ENCODE measurements at regions not wholly inside any gene's neighbourhood (a gene's known extent, or its start where the extent isn't known, plus 50 kb on each side); places are given as distances from the start of the nearest gene placed in this dataset.

DNA sequence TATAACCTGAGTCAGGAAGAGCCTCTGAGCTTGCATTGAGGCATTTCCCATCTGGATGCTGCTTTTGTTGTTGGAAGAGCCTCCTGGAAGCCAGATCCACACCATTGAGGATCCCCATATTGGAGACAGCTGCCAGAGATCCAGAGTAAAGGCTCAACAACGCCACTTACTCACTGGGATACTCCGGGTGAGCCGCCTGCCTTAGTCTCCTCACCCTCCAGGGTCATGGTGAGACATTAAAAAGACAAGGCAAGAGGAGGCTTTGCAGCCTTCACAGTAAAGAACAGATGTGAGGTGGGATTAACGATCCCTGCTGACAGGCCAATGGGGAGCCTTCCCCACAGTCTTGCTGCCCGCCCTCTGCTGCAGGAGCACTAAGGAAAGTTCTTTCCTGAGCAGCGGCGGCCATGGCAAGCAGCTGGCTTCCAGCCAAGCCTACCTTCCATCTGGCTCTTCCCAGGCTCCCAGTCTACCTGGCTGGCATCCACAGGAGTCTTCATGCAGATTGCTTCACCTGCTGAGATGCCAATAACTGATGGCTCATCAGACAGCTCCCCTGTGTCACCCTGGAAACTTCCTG, 198.5 kb downstream of the CYLD start:
- Histone ChIP-seq H3K27me3 (ENCODE audit: insufficient read depth, low read length) (peaks cover 3% of the 10 kb centered on the region), H3K9me3 (ENCODE audit: insufficient read depth, low read depth, low read length) (no peaks in the 10 kb centered on the region), H3K4me1 (ENCODE audit: insufficient read depth, low read length) (no peaks in the 10 kb centered on the region), H2AFZ (ENCODE audit: low read depth, low read length) (no peak overlapping the region), H3K9ac (ENCODE audit: low read length) (no peak overlapping the region), H3K79me2 (ENCODE audit: insufficient read depth, low read length) (no peaks in the 10 kb centered on the region), H3K27ac (ENCODE audit: low read depth, low read length) (no peak overlapping the region), H3K4me2 (ENCODE audit: low read length) (no peak overlapping the region), H4K20me1 (ENCODE audit: insufficient read depth, low read length) (no peaks in the 10 kb centered on the region), H3K36me3 (ENCODE audit: insufficient read depth, low read length) (no peaks in the 10 kb centered on the region), H3K4me3 (ENCODE audit: insufficient read depth, low read depth, low read length) (no peak overlapping the region)
- no peak for DNase-seq (ENCODE audit: low read depth)
- Mint-ChIP-seq H3K4me3 (ENCODE audit: unreplicated experiment) (no peak overlapping the region), H3K27ac (ENCODE audit: unreplicated experiment) (no peak overlapping the region), H3K9me3 (ENCODE audit: unreplicated experiment) (peaks cover 2% of the 10 kb centered on the region), H3K36me3 (ENCODE audit: low read depth, unreplicated experiment) (no peaks in the 10 kb centered on the region), H3K4me1 (ENCODE audit: low read depth, unreplicated experiment) (no peaks in the 10 kb centered on the region), H3K27me3 (ENCODE audit: low read depth, unreplicated experiment) (peaks cover 13% of the 10 kb centered on the region)
- FAIRE-seq: no peak
- no peak for TF ChIP-seq EZH2 (IDR thresholded peaks at IDR 0.05; ENCODE audit: insufficient read depth, low read length)

DNA sequence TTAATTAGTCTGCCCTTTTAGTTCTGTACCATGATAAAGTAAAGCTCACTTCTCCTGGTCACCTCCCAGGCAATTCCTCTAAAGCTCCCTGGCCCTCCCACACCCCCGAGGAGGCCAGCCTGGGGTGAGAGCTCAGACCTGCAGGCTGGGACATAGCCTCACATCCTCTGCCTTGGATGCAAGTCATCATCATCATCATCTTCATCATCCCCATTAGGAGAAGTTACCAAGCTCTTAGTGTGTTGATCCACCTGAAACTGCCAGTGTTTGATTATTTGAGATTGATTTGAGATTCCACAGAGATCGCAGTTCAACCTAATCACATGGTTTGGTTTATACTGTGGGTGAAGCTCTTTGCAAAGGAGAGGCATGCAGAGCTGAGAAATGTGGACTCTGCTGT, 197.5 kb downstream of the CYLD start:
- H2AFZ ChIP-seq (ENCODE audit: low read depth, low read length): no peak overlapping the region
- no peaks in the 10 kb centered on the region for H3K4me1 ChIP-seq (ENCODE audit: insufficient read depth, low read length)
- Mint-ChIP-seq H3K27me3 (ENCODE audit: low read depth, unreplicated experiment) (peaks cover 14% of the 10 kb centered on the region), H3K4me1 (ENCODE audit: low read depth, unreplicated experiment) (no peaks in the 10 kb centered on the region), H3K9me3 (ENCODE audit: unreplicated experiment) (peaks cover 2% of the 10 kb centered on the region), H3K4me3 (ENCODE audit: unreplicated experiment) (no peak overlapping the region), H3K36me3 (ENCODE audit: low read depth, unreplicated experiment) (no peaks in the 10 kb centered on the region), H3K27ac (ENCODE audit: unreplicated experiment) (no peak overlapping the region)
- H3K79me2 ChIP-seq (ENCODE audit: insufficient read depth, low read length): no peaks in the 10 kb centered on the region
- no peaks in the 10 kb centered on the region for H4K20me1 ChIP-seq (ENCODE audit: insufficient read depth, low read length)
- no peak overlapping the region for H3K9ac ChIP-seq (ENCODE audit: low read length)
- DNase-seq (ENCODE audit: low read depth) (no peak), FAIRE-seq (no peak)
- H3K27ac ChIP-seq (ENCODE audit: low read depth, low read length): no peak overlapping the region
- peaks cover 3% of the 10 kb centered on the region for H3K9me3 ChIP-seq (ENCODE audit: insufficient read depth, low read depth, low read length)
- no peak overlapping the region for H3K4me2 ChIP-seq (ENCODE audit: low read length)
- no peak for TF ChIP-seq EZH2 (IDR thresholded peaks at IDR 0.05; ENCODE audit: insufficient read depth, low read length)
- TF ChIP-seq, protein P1, sequence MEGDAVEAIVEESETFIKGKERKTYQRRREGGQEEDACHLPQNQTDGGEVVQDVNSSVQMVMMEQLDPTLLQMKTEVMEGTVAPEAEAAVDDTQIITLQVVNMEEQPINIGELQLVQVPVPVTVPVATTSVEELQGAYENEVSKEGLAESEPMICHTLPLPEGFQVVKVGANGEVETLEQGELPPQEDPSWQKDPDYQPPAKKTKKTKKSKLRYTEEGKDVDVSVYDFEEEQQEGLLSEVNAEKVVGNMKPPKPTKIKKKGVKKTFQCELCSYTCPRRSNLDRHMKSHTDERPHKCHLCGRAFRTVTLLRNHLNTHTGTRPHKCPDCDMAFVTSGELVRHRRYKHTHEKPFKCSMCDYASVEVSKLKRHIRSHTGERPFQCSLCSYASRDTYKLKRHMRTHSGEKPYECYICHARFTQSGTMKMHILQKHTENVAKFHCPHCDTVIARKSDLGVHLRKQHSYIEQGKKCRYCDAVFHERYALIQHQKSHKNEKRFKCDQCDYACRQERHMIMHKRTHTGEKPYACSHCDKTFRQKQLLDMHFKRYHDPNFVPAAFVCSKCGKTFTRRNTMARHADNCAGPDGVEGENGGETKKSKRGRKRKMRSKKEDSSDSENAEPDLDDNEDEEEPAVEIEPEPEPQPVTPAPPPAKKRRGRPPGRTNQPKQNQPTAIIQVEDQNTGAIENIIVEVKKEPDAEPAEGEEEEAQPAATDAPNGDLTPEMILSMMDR (IDR thresholded peaks at IDR 0.05; ENCODE audit: insufficient read depth, low read depth, low read length): no peak
- no peak overlapping the region for H3K4me3 ChIP-seq (ENCODE audit: insufficient read depth, low read depth, low read length)
- no peaks in the 10 kb centered on the region for H3K36me3 ChIP-seq (ENCODE audit: insufficient read depth, low read length)
- H3K27me3 ChIP-seq (ENCODE audit: insufficient read depth, low read length): peaks cover 3% of the 10 kb centered on the region

DNA sequence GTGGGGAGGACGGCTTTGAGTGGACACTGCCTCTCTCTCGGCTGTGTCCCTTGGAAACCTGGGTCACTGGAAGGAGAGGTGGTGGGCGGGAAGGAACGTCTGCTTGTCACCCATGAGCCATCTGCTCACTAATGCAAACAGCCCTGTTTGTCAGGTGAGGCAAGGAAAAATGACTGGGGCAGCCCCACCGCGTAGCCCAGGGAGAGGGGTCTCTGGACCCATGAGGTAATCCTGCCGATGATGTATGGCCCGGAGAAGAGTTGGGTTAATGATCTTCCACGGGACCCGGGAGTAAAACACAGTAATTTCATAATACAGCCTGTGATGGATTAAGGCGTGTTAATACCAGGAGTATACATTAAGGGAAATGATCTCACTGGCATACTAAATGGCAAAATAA, 197.0 kb downstream of the CYLD start:
- no peaks in the 10 kb centered on the region for H3K4me1 Mint-ChIP-seq (ENCODE audit: low read depth, unreplicated experiment)
- Histone ChIP-seq H3K4me3 (ENCODE audit: insufficient read depth, low read depth, low read length) (no peak overlapping the region), H2AFZ (ENCODE audit: low read depth, low read length) (no peak overlapping the region), H3K9ac (ENCODE audit: low read length) (no peak overlapping the region), H3K4me2 (ENCODE audit: low read length) (no peak overlapping the region), H3K27ac (ENCODE audit: low read depth, low read length) (no peak overlapping the region), H3K27me3 (ENCODE audit: insufficient read depth, low read length) (peaks cover 3% of the 10 kb centered on the region), H3K4me1 (ENCODE audit: insufficient read depth, low read length) (no peaks in the 10 kb centered on the region), H3K36me3 (ENCODE audit: insufficient read depth, low read length) (no peaks in the 10 kb centered on the region), H4K20me1 (ENCODE audit: insufficient read depth, low read length) (no peaks in the 10 kb centered on the region), H3K79me2 (ENCODE audit: insufficient read depth, low read length) (no peaks in the 10 kb centered on the region), H3K9me3 (ENCODE audit: insufficient read depth, low read depth, low read length) (peaks cover 3% of the 10 kb centered on the region)
- TF ChIP-seq, protein P1 (IDR thresholded peaks at IDR 0.05; ENCODE audit: insufficient read depth, low read depth, low read length): no peak
- TF ChIP-seq EZH2 (IDR thresholded peaks at IDR 0.05; ENCODE audit: insufficient read depth, low read length): no peak
- no peaks in the 10 kb centered on the region for H3K36me3 Mint-ChIP-seq (ENCODE audit: low read depth, unreplicated experiment)
- no peak overlapping the region for H3K4me3 Mint-ChIP-seq (ENCODE audit: unreplicated experiment)
- FAIRE-seq (no peak), DNase-seq (ENCODE audit: low read depth) (no peak)
- H3K27ac Mint-ChIP-seq (ENCODE audit: unreplicated experiment): no peak overlapping the region
- peaks cover 14% of the 10 kb centered on the region for H3K27me3 Mint-ChIP-seq (ENCODE audit: low read depth, unreplicated experiment)
- peaks cover 2% of the 10 kb centered on the region for H3K9me3 Mint-ChIP-seq (ENCODE audit: unreplicated experiment)
